ENCODE measurements at regions not wholly inside any gene's neighbourhood (a gene's known extent, or its start where the extent isn't known, plus 50 kb on each side); places are given as distances from the start of the nearest gene placed in this dataset.

GRCh38 chr20:52727740-52728456 is 244.3 kb upstream of the TSHZ2 start:
- DNase-seq (ENCODE audit: low read depth): no peak

- DNase-seq (ENCODE audit: low read depth): no peak
Observed at GRCh38 chr20:52724541-52724940, 247.6 kb upstream of the TSHZ2 start.

- DNase-seq (ENCODE audit: low read depth): no peak
Observed at GRCh38 chr20:52722926-52723688, 249.1 kb upstream of the TSHZ2 start.

- DNase-seq (ENCODE audit: low read depth): no peak
Observed at GRCh38 chr20:52708137-52708536, 264.0 kb upstream of the TSHZ2 start.

GRCh38 chr20:52704553-52704952 is 267.6 kb upstream of the TSHZ2 start:
- DNase-seq (ENCODE audit: low read depth): no peak

- DNase-seq (ENCODE audit: low read depth): no peak
Observed at GRCh38 chr20:52688345-52688744, 283.8 kb upstream of the TSHZ2 start.

GRCh38 chr20:52684905-52685304 is 287.3 kb upstream of the TSHZ2 start:
- no peak for DNase-seq (ENCODE audit: low read depth)

- no peak for DNase-seq (ENCODE audit: low read depth)
Observed at GRCh38 chr20:52684176-52684575, 288.0 kb upstream of the TSHZ2 start.

GRCh38 chr20:52683761-52684160 is 288.4 kb upstream of the TSHZ2 start:
- no peak for DNase-seq (ENCODE audit: low read depth)

- DNase-seq (ENCODE audit: low read depth): no peak
Observed at GRCh38 chr20:52682237-52682636, 289.9 kb upstream of the TSHZ2 start.

GRCh38 chr20:52681288-52681687 is 290.9 kb upstream of the TSHZ2 start:
- DNase-seq (ENCODE audit: low read depth): no peak

- no peak for DNase-seq (ENCODE audit: low read depth)
Observed at GRCh38 chr20:52677216-52677615, 294.9 kb upstream of the TSHZ2 start.

GRCh38 chr20:52676283-52676995 is 295.7 kb upstream of the TSHZ2 start:
- no peak for DNase-seq (ENCODE audit: low read depth)

GRCh38 chr20:52675375-52675774 is 296.8 kb upstream of the TSHZ2 start:
- no peak for DNase-seq (ENCODE audit: low read depth)

GRCh38 chr20:52668626-52669025 is 303.5 kb upstream of the TSHZ2 start:
- DNase-seq (ENCODE audit: low read depth): no peak

- no peak for DNase-seq (ENCODE audit: low read depth)
Observed at GRCh38 chr20:52667358-52667757, 304.8 kb upstream of the TSHZ2 start.

GRCh38 chr20:52665441-52665840 is 306.7 kb upstream of the TSHZ2 start:
- no peak for DNase-seq (ENCODE audit: low read depth)

GRCh38 chr20:52655395-52655794 is 316.8 kb upstream of the TSHZ2 start:
- DNase-seq (ENCODE audit: low read depth): no peak

GRCh38 chr20:52654567-52654966 is 317.6 kb upstream of the TSHZ2 start:
- no peak for DNase-seq (ENCODE audit: low read depth)

- no peak for DNase-seq (ENCODE audit: low read depth)
Observed at GRCh38 chr20:52652271-52652670, 319.9 kb upstream of the TSHZ2 start.

- no peak for DNase-seq (ENCODE audit: low read depth)
Observed at GRCh38 chr20:52649727-52650126, 322.4 kb upstream of the TSHZ2 start.

GRCh38 chr20:52645822-52646221 is 326.3 kb upstream of the TSHZ2 start:
- DNase-seq (ENCODE audit: low read depth): no peak

- no peak for DNase-seq (ENCODE audit: low read depth)
Observed at GRCh38 chr20:52643034-52643433, 329.1 kb upstream of the TSHZ2 start.

Data from stimulated activated CD8-positive, alpha-beta memory T cell treated with anti-CD3 and anti-CD28 coated beads, Interleukin-12 subunit alpha, Interleukin-12 subunit beta, amount 100 ng/mL, for 1 hour (primary cell).